Stimulated activated CD4-positive, alpha-beta T cell treated with anti-CD3 and anti-CD28 coated beads, Interleukin-12 subunit alpha, Interleukin-12 subunit beta, amount 100 ng/mL, for 4 hours (primary cell): ENCODE measurements at regions not wholly inside any gene's neighbourhood (a gene's known extent, or its start where the extent isn't known, plus 50 kb on each side); places are given as distances from the start of the nearest gene placed in this dataset.
A peak's percentile ranks its signal among the peaks of the same experiment; 100 is the strongest.
"Not testable (repeated sequence)": the region's sequence is repeated elsewhere in the genome, so short reads cannot be mapped to it uniquely, and the experiment has no call there.

ENCODE experiments used
- DNase-seq: peaks from one replicate; pipeline ENCODE4 v3.0.0-alpha.2; 2020

GRCh38 chr20:52425253-52425652 is 233.7 kb upstream of the ZFP64 start:
- DNase-seq = no peak

- not testable (repeated sequence) for DNase-seq
Measured at GRCh38 chr20:52424357-52424942, 232.9 kb upstream of the ZFP64 start.

- not testable (repeated sequence) for DNase-seq
Measured at GRCh38 chr20:52423536-52424140, 232.1 kb upstream of the ZFP64 start.

GRCh38 chr20:52422574-52423336 is 231.2 kb upstream of the ZFP64 start:
- no peak for DNase-seq

- no peak for DNase-seq
Measured at GRCh38 chr20:52420805-52421204, 229.2 kb upstream of the ZFP64 start.

GRCh38 chr20:52419205-52419604 is 227.6 kb upstream of the ZFP64 start:
- DNase-seq = no peak

GRCh38 chr20:52416953-52417352 is 225.4 kb upstream of the ZFP64 start:
- DNase-seq = no peak

GRCh38 chr20:52411611-52412010 is 220.0 kb upstream of the ZFP64 start:
- DNase-seq = no peak

GRCh38 chr20:52410731-52411234 is 219.2 kb upstream of the ZFP64 start:
- DNase-seq = no peak

GRCh38 chr20:52410182-52410647 is 218.6 kb upstream of the ZFP64 start:
- DNase-seq = peak; percentile 10

GRCh38 chr20:52405986-52406385 is 214.4 kb upstream of the ZFP64 start:
- no peak for DNase-seq

- no peak for DNase-seq
Measured at GRCh38 chr20:52405417-52405816, 213.8 kb upstream of the ZFP64 start.

- DNase-seq = no peak
Measured at GRCh38 chr20:52404671-52405070, 213.1 kb upstream of the ZFP64 start.

- DNase-seq = no peak
Measured at GRCh38 chr20:52402950-52403349, 211.4 kb upstream of the ZFP64 start.

GRCh38 chr20:52402514-52402913 is 210.9 kb upstream of the ZFP64 start:
- no peak for DNase-seq

- no peak for DNase-seq
Measured at GRCh38 chr20:52401431-52401830, 209.9 kb upstream of the ZFP64 start.

- DNase-seq = no peak
Measured at GRCh38 chr20:52399352-52399751, 207.8 kb upstream of the ZFP64 start.

- no peak for DNase-seq
Measured at GRCh38 chr20:52389606-52390005, 198.0 kb upstream of the ZFP64 start.

- DNase-seq = no peak
Measured at GRCh38 chr20:52383995-52384621, 192.5 kb upstream of the ZFP64 start.

GRCh38 chr20:52382933-52383332 is 191.4 kb upstream of the ZFP64 start:
- DNase-seq = no peak

- peak; percentile 41 for DNase-seq
Measured at GRCh38 chr20:52379723-52380336, 188.3 kb upstream of the ZFP64 start.

GRCh38 chr20:52372169-52372568 is 180.6 kb upstream of the ZFP64 start:
- no peak for DNase-seq

- DNase-seq = no peak
Measured at GRCh38 chr20:52365688-52366087, 174.1 kb upstream of the ZFP64 start.
